ENCODE measurements at regions not wholly inside any gene's neighbourhood (a gene's known extent, or its start where the extent isn't known, plus 50 kb on each side); places are given as distances from the start of the nearest gene placed in this dataset.

DNA sequence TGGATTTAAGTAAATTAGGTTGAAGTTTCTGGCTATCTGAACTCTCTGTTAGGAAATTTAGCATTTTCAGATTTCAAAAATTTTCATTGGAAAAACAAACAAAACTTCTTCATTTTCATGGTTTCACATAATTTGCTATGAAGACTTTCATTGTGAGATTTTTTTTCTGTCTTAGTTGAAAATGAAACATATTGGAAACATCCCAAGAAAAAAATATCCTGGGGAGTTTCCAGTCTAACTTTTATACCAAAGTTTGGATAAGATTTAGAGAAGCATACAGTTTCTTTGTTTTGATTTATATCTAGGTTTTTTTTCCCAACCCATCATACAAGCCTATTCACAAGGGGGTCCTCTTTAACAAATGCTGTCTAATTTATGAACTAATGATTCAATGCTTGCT is 300.5 kb upstream of the SEMA3A start:
- CTCF ChIA-PET = interaction anchor here (0.6 kb wide), 1 partner anchor 44 kb away, joined by 3 read pairs; no protein-coding TSS in a partner anchor
- POLR2A ChIA-PET = no interaction called here
- H3K9me2 ChIP-seq = no peaks in the 10 kb centered on the region
- H4K20me1 ChIP-seq (ENCODE audit: insufficient read depth) = no peaks in the 10 kb centered on the region
- no peaks in the 10 kb centered on the region for H3K79me2 ChIP-seq (ENCODE audit: insufficient read depth)
- no peak overlapping the region for H3K4me2 ChIP-seq
- H3K36me3 ChIP-seq (replicated peaks in 1 of 2; ENCODE audit: control insufficient read depth in 1 of 2, insufficient read depth in 2 of 2, low read length in 1 of 2) = no peaks in the 10 kb centered on the region
- H3K9me3 ChIP-seq = no peaks in the 10 kb centered on the region
- no peak for DNase-seq
- H3K27ac ChIP-seq (ENCODE audit: low read depth in 2 of 2, low read length in 1 of 2) = no peak overlapping the region
- no peaks in the 10 kb centered on the region for H3K27me3 ChIP-seq (ENCODE audit: insufficient read depth)
- H3K9ac ChIP-seq = no peak overlapping the region
- H3F3A ChIP-seq (replicated peaks; ENCODE audit: insufficient read depth) = no peaks in the 10 kb centered on the region
- peaks cover 10 to 23% of the 10 kb centered on the region in 2 experiments; a peak in 3 of 4 replicates for H3K4me1 ChIP-seq (ENCODE audit: control insufficient read depth in 1 of 2, insufficient read depth in 2 of 2, low read depth in 1 of 2, low read length in 1 of 2)
- no peak overlapping the region for H2AFZ ChIP-seq (ENCODE audit: low read depth)
- no peak overlapping the region for H3K4me3 ChIP-seq (ENCODE audit: low read depth in 2 of 2, low read length in 1 of 2)
- TF ChIP-seq MEF2A (IDR thresholded peaks at IDR 0.05; ENCODE audit: borderline replicate concordance, low read depth) (no peak), REST (IDR thresholded peaks at IDR 0.05; ENCODE audit: low read depth, low read length) (no peak), MAX (IDR thresholded peaks at IDR 0.05; ENCODE audit: low read depth) (no peak), TEAD4 (IDR thresholded peaks at IDR 0.05; ENCODE audit: borderline replicate concordance, insufficient read depth) (no peak)
- TF ChIP-seq, protein P1, sequence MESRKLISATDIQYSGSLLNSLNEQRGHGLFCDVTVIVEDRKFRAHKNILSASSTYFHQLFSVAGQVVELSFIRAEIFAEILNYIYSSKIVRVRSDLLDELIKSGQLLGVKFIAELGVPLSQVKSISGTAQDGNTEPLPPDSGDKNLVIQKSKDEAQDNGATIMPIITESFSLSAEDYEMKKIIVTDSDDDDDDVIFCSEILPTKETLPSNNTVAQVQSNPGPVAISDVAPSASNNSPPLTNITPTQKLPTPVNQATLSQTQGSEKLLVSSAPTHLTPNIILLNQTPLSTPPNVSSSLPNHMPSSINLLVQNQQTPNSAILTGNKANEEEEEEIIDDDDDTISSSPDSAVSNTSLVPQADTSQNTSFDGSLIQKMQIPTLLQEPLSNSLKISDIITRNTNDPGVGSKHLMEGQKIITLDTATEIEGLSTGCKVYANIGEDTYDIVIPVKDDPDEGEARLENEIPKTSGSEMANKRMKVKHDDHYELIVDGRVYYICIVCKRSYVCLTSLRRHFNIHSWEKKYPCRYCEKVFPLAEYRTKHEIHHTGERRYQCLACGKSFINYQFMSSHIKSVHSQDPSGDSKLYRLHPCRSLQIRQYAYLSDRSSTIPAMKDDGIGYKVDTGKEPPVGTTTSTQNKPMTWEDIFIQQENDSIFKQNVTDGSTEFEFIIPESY (IDR thresholded peaks at IDR 0.05; ENCODE audit: borderline replicate concordance, low read depth) = no peak

DNA sequence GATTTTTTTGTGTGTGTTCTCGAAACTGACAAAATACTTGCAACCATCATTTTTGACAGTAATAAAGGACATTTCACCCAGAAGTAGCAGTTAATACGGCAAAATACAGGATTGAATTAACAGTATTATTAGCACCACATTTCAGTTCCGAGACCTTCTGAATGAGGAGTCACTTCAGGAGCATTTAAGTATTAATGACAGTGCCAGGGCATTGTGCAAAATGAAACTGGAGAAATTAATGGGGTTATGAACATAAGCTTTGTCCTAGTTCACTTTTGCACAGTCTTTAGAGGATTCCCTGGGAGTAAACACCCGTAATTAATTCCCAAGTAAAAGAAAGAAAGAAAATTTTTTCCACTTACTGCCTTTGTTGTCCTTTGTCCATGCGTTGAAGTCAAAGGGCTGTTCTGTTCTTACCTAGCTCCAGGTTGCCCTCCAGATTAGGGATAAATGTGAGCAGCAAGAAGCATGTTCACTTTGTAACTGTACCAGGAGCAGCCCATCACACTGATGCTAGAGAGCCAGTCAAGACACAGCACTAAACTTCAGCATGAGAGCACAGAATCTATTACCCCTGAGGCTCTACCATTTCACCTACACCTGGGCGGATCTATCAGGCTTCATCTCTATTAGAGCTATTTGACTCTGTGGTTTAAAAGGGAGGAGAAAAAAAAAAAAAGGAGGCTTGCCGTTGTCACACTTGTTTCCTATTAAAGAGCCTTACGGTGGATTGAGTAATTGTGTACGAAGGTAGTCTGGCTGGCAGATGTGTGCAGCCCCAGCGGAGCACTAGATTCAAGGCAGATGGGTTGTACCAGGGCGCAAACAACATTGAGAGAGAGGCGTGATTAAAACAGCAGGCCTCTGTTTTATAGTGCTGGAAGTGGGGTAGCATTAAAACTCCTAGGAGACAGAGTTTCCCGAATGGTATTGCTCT is 297.8 kb upstream of the SEMA3A start:
- H4K20me1 ChIP-seq (ENCODE audit: insufficient read depth) = no peaks in the 10 kb centered on the region
- peak; percentile 59 for DNase-seq
- H3K27me3 ChIP-seq (ENCODE audit: insufficient read depth) = no peaks in the 10 kb centered on the region
- H3F3A ChIP-seq (replicated peaks; ENCODE audit: insufficient read depth) = no peaks in the 10 kb centered on the region
- peak overlapping the region; percentile 1 to 38 for H3K4me3 ChIP-seq (ENCODE audit: low read depth in 2 of 2, low read length in 1 of 2)
- H3K9me3 ChIP-seq = no peaks in the 10 kb centered on the region
- 36% methylated on average over 13 of the region's 13 CpGs for WGBS (ENCODE audit: low lambda C conversion rate)
- CTCF ChIA-PET = interaction anchor here (0.6 to 1.8 kb wide), 5 partner anchors 15 to 529 kb away, joined by 3 to 4 read pairs (median 3); no protein-coding TSS in a partner anchor
- H3K9me2 ChIP-seq = no peaks in the 10 kb centered on the region
- no peaks in the 10 kb centered on the region for H3K36me3 ChIP-seq (replicated peaks in 1 of 2; ENCODE audit: control insufficient read depth in 1 of 2, insufficient read depth in 2 of 2, low read length in 1 of 2)
- peak overlapping the region; percentile 33 for H3K4me2 ChIP-seq
- H3K27ac ChIP-seq (ENCODE audit: low read depth in 2 of 2, low read length in 1 of 2) = peak overlapping the region in 1 of 2 experiments; percentile 56; a peak in 2 of 4 replicates
- POLR2A ChIA-PET = interaction anchor here (0.7 kb wide), 1 partner anchor 1770 kb away, joined by 5 read pairs; no protein-coding TSS in a partner anchor
- peaks cover 10 to 23% of the 10 kb centered on the region in 2 experiments; a peak in 3 of 4 replicates for H3K4me1 ChIP-seq (ENCODE audit: control insufficient read depth in 1 of 2, insufficient read depth in 2 of 2, low read depth in 1 of 2, low read length in 1 of 2)
- no peaks in the 10 kb centered on the region for H3K79me2 ChIP-seq (ENCODE audit: insufficient read depth)
- H2AFZ ChIP-seq (ENCODE audit: low read depth) = peak overlapping the region; percentile 69; the same call in 1 of the 2 replicates
- H3K9ac ChIP-seq = peak overlapping the region; percentile 6
- TF ChIP-seq GATA2 (CRISPR knock-in tag; IDR thresholded peaks at IDR 0.05) (peak; percentile 62), MXI1 (IDR thresholded peaks at IDR 0.05; ENCODE audit: low read depth, low read length) (no peak), FOSL2 (IDR thresholded peaks at IDR 0.05; ENCODE audit: borderline replicate concordance, low read depth) (no peak), FOXJ3 (CRISPR knock-in tag; IDR thresholded peaks at IDR 0.05) (peak; percentile 76), EZH2phosphoT487 (IDR thresholded peaks at IDR 0.05; ENCODE audit: borderline replicate concordance, low read depth) (no peak), CHD2 (IDR thresholded peaks at IDR 0.05; ENCODE audit: low read length, partially characterized antibody) (peak; percentile 87), RAD21 (IDR thresholded peaks at IDR 0.05; ENCODE audit: low read length) (peak; percentile 18; the same call in 1 of the 2 replicates), TAF1 (IDR thresholded peaks at IDR 0.05; ENCODE audit: borderline replicate concordance, low read depth, low read length) (no peak), EP300 (IDR thresholded peaks at IDR 0.05; ENCODE audit: borderline replicate concordance in 1 of 2, low read depth in 1 of 2, low read length in 1 of 2) (0 out of 4 replicates have a peak, but pooled peaks of 1 of the 2 experiments have one; percentile 19)
- TF ChIP-seq, protein P2, sequence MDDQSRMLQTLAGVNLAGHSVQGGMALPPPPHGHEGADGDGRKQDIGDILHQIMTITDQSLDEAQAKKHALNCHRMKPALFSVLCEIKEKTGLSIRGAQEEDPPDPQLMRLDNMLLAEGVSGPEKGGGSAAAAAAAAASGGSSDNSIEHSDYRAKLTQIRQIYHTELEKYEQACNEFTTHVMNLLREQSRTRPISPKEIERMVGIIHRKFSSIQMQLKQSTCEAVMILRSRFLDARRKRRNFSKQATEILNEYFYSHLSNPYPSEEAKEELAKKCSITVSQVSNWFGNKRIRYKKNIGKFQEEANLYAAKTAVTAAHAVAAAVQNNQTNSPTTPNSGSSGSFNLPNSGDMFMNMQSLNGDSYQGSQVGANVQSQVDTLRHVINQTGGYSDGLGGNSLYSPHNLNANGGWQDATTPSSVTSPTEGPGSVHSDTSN (IDR thresholded peaks at IDR 0.05) = peak; percentile 29
